HEK293 (cell line): ENCODE measurements at regions not wholly inside any gene's neighbourhood (a gene's known extent, or its start where the extent isn't known, plus 50 kb on each side); places are given as distances from the start of the nearest gene placed in this dataset.

Source experiments
- CTCF ChIA-PET: fragments of 350-600 bp; formaldehyde crosslinking; extraction: SDS; loops from one replicate; lab custom pipeline; 2021; ENCODE audit warnings: antibody characterized with exemption; lab: Yijun Ruan, JAX
- POLR2A ChIA-PET: fragments of 300-600 bp; formaldehyde crosslinking; extraction: SDS; loops from one replicate; lab custom pipeline; 2020; ENCODE audit warnings: antibody characterized with exemption, inconsistent platforms; lab: Yijun Ruan, JAX
- H3K27ac ChIP-seq: fragments of 200-500 bp; sonication (Bioruptor generic); 2 replicates; pipeline ENCODE4 v1.5.1; 2014; ENCODE audit warnings: low read depth, low read length, control low read depth, inconsistent platforms; ENCODE audit errors: extremely low read depth
- H3K36me3 ChIP-seq, 2 experiments: fragments of 200-500 bp in 1 of 2; sonication (Bioruptor generic) in 1 of 2; 1 replicate in 1 of 2; 2 replicates in 1 of 2; pipeline ENCODE4 v1.5.1; 2014 to 2017; ENCODE audit warnings: inconsistent platforms in 2 of 2, low read length in 2 of 2; ENCODE audit not compliant: control insufficient read depth in 2 of 2, insufficient read depth in 1 of 2
- H3K4me1 ChIP-seq: fragments of 200-500 bp; sonication (Bioruptor generic); 2 replicates; pipeline ENCODE4 v1.5.1; 2014; ENCODE audit warnings: mild to moderate bottlenecking, low read length, inconsistent platforms; ENCODE audit not compliant: control insufficient read depth, insufficient read depth
- H3K4me3 ChIP-seq: 2 replicates; pipeline ENCODE4 v1.5.1; 2011; ENCODE audit warnings: low read depth, mild to moderate bottlenecking, control low read depth, low read length, moderate library complexity
- H3K9me3 ChIP-seq: fragments of 200-500 bp; sonication (Bioruptor generic); 2 replicates; pipeline ENCODE4 v1.5.1; 2014; ENCODE audit warnings: low read depth, low read length, inconsistent platforms; ENCODE audit not compliant: control insufficient read depth, insufficient read depth
- KLF9 ChIP-seq: fragments of 450-650 bp; formaldehyde crosslinking; IDR thresholded peaks from 2 replicates; pipeline ENCODE4 v1.5.1; 2016; ENCODE audit warnings: missing biosample characterization, missing genetic modification characterization, low read depth
- OSR2 ChIP-seq: fragments of 450-650 bp; formaldehyde crosslinking; IDR thresholded peaks from 2 replicates; pipeline ENCODE4 v1.5.1; 2016; ENCODE audit warnings: missing biosample characterization, missing genetic modification characterization
- SETDB1 ChIP-seq: IDR thresholded peaks from one replicate; pipeline ENCODE4 v1.6.1; 2017; ENCODE audit warnings: mild to moderate bottlenecking, low read length, moderate library complexity, mixed read lengths; ENCODE audit not compliant: insufficient read length
- YY1 ChIP-seq: fragments of 450-650 bp; formaldehyde crosslinking; IDR thresholded peaks from 2 replicates; pipeline ENCODE4 v1.5.1; 2018; ENCODE audit warnings: missing biosample characterization, missing genetic modification characterization
- YY2 ChIP-seq: fragments of 450-650 bp; formaldehyde crosslinking; IDR thresholded peaks from 2 replicates; pipeline ENCODE4 v1.5.1; 2016; ENCODE audit warnings: missing biosample characterization, missing genetic modification characterization
- ZBTB1 ChIP-seq: fragments of 450-650 bp; formaldehyde crosslinking; IDR thresholded peaks from 2 replicates; pipeline ENCODE4 v1.5.1; 2016; ENCODE audit warnings: missing biosample characterization, missing genetic modification characterization
- ZNF146 ChIP-seq: fragments of 450-650 bp; formaldehyde crosslinking; IDR thresholded peaks from 2 replicates; pipeline ENCODE4 v1.5.1; 2016; ENCODE audit warnings: missing biosample characterization, missing genetic modification characterization
- ZNF174 ChIP-seq: fragments of 450-650 bp; formaldehyde crosslinking; IDR thresholded peaks from 2 replicates; pipeline ENCODE4 v1.5.0; 2017; ENCODE audit warnings: missing biosample characterization, mild to moderate bottlenecking, missing genetic modification characterization
- ZNF184 ChIP-seq: fragments of 450-650 bp; IDR thresholded peaks from 2 replicates; pipeline ENCODE4 v1.5.1; 2018; ENCODE audit warnings: missing biosample characterization, mild to moderate bottlenecking, missing genetic modification characterization
- ZNF221 ChIP-seq: fragments of 450-650 bp; formaldehyde crosslinking; IDR thresholded peaks from 2 replicates; pipeline ENCODE4 v1.5.1; 2017; ENCODE audit warnings: missing biosample characterization, missing genetic modification characterization, borderline replicate concordance
- ZNF24 ChIP-seq: fragments of 450-650 bp; formaldehyde crosslinking; IDR thresholded peaks from 2 replicates; pipeline ENCODE4 v1.5.1; 2016; ENCODE audit warnings: missing biosample characterization, missing genetic modification characterization
- ZNF501 ChIP-seq: fragments of 450-650 bp; formaldehyde crosslinking; IDR thresholded peaks from 2 replicates; pipeline ENCODE4 v1.5.1; 2016; ENCODE audit warnings: missing biosample characterization, missing genetic modification characterization
- ZNF621 ChIP-seq: fragments of 450-650 bp; formaldehyde crosslinking; IDR thresholded peaks from 2 replicates; pipeline ENCODE4 v1.5.1; 2017; ENCODE audit warnings: missing biosample characterization, missing genetic modification characterization
- ZNF768 ChIP-seq: fragments of 450-650 bp; formaldehyde crosslinking; IDR thresholded peaks from 2 replicates; pipeline ENCODE4 v1.5.1; 2018; ENCODE audit warnings: missing biosample characterization, mild to moderate bottlenecking, missing genetic modification characterization
- TF ChIP-seq, protein P1 (sequence below): fragments of 450-650 bp; formaldehyde crosslinking; IDR thresholded peaks from 2 replicates; pipeline ENCODE4 v1.5.1; 2016; ENCODE audit warnings: missing biosample characterization, missing genetic modification characterization
- TF ChIP-seq, protein P2 (sequence below): fragments of 450-650 bp; formaldehyde crosslinking; IDR thresholded peaks from 2 replicates; pipeline ENCODE4 v1.5.1; 2017; ENCODE audit warnings: missing biosample characterization, missing genetic modification characterization
- TF ChIP-seq, protein P3 (sequence below): fragments of 450-650 bp; formaldehyde crosslinking; IDR thresholded peaks from 2 replicates; pipeline ENCODE4 v1.5.1; 2016; ENCODE audit warnings: missing biosample characterization, missing genetic modification characterization
- TF ChIP-seq, protein P4 (sequence below): fragments of 450-650 bp; formaldehyde crosslinking; IDR thresholded peaks from 2 replicates; pipeline ENCODE4 v1.5.1; 2017; ENCODE audit warnings: missing biosample characterization, missing genetic modification characterization
- TF ChIP-seq, protein P5 (sequence below): fragments of 450-650 bp; formaldehyde crosslinking; IDR thresholded peaks from 2 replicates; pipeline ENCODE4 v1.5.1; 2016; ENCODE audit warnings: missing biosample characterization, missing genetic modification characterization, borderline replicate concordance
- TF ChIP-seq, protein P6 (sequence below): fragments of 450-650 bp; formaldehyde crosslinking; IDR thresholded peaks from 2 replicates; pipeline ENCODE4 v1.5.1; 2016; ENCODE audit warnings: missing biosample characterization, missing genetic modification characterization

DNA sequence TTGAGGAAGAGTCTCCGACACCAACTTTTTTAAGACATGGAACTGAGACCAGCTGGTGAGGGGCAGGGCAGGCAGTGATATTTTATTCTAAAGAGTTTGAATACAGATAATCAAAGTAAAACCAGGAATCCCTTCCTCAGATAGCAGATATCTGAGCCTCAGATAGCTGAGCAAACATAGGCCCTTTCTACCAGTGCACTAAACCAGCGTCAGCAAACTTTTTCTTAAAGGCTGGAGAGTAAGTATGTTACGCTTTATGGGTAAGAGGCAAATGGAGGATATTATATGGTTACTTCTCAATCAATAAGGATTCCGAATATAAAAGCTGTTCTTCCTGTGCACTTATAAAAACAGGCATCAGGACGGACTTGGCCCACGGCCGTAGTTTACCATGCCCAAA lies 73.9 kb downstream of the WNT5A start:
- Histone ChIP-seq H3K36me3 (no peaks in the 10 kb centered on the region), H3K4me3 (no peak overlapping the region), H3K4me1 (no peaks in the 10 kb centered on the region; the same call in 1 of the 2 replicates), H3K9me3 (no peaks in the 10 kb centered on the region), H3K27ac (no peak overlapping the region)
- ChIA-PET CTCF (no interaction called here), POLR2A (no interaction called here)
- TF ChIP-seq ZNF146 (tag by site-specific recombination) = no peak
- TF ChIP-seq ZNF174 = no peak
- TF ChIP-seq, protein P1, sequence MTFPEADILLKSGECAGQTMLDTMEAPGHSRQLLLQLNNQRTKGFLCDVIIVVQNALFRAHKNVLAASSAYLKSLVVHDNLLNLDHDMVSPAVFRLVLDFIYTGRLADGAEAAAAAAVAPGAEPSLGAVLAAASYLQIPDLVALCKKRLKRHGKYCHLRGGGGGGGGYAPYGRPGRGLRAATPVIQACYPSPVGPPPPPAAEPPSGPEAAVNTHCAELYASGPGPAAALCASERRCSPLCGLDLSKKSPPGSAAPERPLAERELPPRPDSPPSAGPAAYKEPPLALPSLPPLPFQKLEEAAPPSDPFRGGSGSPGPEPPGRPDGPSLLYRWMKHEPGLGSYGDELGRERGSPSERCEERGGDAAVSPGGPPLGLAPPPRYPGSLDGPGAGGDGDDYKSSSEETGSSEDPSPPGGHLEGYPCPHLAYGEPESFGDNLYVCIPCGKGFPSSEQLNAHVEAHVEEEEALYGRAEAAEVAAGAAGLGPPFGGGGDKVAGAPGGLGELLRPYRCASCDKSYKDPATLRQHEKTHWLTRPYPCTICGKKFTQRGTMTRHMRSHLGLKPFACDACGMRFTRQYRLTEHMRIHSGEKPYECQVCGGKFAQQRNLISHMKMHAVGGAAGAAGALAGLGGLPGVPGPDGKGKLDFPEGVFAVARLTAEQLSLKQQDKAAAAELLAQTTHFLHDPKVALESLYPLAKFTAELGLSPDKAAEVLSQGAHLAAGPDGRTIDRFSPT = no peak
- TF ChIP-seq ZNF501 (tag by site-specific recombination) = no peak
- TF ChIP-seq, protein P2, sequence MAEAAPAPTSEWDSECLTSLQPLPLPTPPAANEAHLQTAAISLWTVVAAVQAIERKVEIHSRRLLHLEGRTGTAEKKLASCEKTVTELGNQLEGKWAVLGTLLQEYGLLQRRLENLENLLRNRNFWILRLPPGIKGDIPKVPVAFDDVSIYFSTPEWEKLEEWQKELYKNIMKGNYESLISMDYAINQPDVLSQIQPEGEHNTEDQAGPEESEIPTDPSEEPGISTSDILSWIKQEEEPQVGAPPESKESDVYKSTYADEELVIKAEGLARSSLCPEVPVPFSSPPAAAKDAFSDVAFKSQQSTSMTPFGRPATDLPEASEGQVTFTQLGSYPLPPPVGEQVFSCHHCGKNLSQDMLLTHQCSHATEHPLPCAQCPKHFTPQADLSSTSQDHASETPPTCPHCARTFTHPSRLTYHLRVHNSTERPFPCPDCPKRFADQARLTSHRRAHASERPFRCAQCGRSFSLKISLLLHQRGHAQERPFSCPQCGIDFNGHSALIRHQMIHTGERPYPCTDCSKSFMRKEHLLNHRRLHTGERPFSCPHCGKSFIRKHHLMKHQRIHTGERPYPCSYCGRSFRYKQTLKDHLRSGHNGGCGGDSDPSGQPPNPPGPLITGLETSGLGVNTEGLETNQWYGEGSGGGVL (tag by site-specific recombination) = no peak
- no peak for TF ChIP-seq ZNF621 (tag by site-specific recombination)
- TF ChIP-seq ZBTB1 (tag by site-specific recombination) = no peak
- no peak for TF ChIP-seq SETDB1
- no peak for TF ChIP-seq ZNF184 (tag by site-specific recombination)
- no peak for TF ChIP-seq ZNF221 (tag by site-specific recombination)
- TF ChIP-seq, protein P3, sequence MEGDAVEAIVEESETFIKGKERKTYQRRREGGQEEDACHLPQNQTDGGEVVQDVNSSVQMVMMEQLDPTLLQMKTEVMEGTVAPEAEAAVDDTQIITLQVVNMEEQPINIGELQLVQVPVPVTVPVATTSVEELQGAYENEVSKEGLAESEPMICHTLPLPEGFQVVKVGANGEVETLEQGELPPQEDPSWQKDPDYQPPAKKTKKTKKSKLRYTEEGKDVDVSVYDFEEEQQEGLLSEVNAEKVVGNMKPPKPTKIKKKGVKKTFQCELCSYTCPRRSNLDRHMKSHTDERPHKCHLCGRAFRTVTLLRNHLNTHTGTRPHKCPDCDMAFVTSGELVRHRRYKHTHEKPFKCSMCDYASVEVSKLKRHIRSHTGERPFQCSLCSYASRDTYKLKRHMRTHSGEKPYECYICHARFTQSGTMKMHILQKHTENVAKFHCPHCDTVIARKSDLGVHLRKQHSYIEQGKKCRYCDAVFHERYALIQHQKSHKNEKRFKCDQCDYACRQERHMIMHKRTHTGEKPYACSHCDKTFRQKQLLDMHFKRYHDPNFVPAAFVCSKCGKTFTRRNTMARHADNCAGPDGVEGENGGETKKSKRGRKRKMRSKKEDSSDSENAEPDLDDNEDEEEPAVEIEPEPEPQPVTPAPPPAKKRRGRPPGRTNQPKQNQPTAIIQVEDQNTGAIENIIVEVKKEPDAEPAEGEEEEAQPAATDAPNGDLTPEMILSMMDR (tag by site-specific recombination) = no peak
- TF ChIP-seq YY1 (tag by site-specific recombination) = no peak
- TF ChIP-seq, protein P4, sequence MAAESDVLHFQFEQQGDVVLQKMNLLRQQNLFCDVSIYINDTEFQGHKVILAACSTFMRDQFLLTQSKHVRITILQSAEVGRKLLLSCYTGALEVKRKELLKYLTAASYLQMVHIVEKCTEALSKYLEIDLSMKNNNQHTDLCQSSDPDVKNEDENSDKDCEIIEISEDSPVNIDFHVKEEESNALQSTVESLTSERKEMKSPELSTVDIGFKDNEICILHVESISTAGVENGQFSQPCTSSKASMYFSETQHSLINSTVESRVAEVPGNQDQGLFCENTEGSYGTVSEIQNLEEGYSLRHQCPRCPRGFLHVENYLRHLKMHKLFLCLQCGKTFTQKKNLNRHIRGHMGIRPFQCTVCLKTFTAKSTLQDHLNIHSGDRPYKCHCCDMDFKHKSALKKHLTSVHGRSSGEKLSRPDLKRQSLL (tag by site-specific recombination) = no peak

DNA sequence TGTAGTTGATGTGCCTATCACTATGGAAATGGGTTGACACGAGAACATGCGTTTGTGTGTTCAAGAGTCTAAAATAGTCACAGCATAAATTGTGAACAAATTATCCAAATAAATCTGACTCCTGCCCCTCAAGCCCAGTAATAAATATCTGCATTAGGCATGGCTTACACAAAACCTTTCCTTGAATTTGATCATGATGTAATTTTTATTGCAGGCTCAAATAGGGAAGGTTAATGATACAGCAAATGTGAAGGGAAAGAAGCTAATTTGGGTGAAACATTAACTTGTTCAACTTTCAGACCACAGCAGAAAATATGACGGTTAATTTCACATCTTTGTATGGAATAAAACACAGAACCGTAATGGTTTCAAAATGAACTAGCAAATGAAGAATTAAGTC lies 74.6 kb downstream of the WNT5A start:
- Histone ChIP-seq H3K36me3 (no peaks in the 10 kb centered on the region), H3K4me3 (no peak overlapping the region), H3K9me3 (no peaks in the 10 kb centered on the region), H3K4me1 (no peaks in the 10 kb centered on the region; the same call in 1 of the 2 replicates), H3K27ac (no peak overlapping the region)
- CTCF ChIA-PET = no interaction called here
- POLR2A ChIA-PET = no interaction called here
- TF ChIP-seq YY2 (tag by site-specific recombination) (no peak), KLF9 (tag by site-specific recombination) (no peak), ZNF24 (no peak), ZNF768 (no peak), OSR2 (tag by site-specific recombination) (no peak)
- TF ChIP-seq, protein P5, sequence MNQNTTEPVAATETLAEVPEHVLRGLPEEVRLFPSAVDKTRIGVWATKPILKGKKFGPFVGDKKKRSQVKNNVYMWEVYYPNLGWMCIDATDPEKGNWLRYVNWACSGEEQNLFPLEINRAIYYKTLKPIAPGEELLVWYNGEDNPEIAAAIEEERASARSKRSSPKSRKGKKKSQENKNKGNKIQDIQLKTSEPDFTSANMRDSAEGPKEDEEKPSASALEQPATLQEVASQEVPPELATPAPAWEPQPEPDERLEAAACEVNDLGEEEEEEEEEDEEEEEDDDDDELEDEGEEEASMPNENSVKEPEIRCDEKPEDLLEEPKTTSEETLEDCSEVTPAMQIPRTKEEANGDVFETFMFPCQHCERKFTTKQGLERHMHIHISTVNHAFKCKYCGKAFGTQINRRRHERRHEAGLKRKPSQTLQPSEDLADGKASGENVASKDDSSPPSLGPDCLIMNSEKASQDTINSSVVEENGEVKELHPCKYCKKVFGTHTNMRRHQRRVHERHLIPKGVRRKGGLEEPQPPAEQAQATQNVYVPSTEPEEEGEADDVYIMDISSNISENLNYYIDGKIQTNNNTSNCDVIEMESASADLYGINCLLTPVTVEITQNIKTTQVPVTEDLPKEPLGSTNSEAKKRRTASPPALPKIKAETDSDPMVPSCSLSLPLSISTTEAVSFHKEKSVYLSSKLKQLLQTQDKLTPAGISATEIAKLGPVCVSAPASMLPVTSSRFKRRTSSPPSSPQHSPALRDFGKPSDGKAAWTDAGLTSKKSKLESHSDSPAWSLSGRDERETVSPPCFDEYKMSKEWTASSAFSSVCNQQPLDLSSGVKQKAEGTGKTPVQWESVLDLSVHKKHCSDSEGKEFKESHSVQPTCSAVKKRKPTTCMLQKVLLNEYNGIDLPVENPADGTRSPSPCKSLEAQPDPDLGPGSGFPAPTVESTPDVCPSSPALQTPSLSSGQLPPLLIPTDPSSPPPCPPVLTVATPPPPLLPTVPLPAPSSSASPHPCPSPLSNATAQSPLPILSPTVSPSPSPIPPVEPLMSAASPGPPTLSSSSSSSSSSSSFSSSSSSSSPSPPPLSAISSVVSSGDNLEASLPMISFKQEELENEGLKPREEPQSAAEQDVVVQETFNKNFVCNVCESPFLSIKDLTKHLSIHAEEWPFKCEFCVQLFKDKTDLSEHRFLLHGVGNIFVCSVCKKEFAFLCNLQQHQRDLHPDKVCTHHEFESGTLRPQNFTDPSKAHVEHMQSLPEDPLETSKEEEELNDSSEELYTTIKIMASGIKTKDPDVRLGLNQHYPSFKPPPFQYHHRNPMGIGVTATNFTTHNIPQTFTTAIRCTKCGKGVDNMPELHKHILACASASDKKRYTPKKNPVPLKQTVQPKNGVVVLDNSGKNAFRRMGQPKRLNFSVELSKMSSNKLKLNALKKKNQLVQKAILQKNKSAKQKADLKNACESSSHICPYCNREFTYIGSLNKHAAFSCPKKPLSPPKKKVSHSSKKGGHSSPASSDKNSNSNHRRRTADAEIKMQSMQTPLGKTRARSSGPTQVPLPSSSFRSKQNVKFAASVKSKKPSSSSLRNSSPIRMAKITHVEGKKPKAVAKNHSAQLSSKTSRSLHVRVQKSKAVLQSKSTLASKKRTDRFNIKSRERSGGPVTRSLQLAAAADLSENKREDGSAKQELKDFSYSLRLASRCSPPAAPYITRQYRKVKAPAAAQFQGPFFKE (tag by site-specific recombination) = no peak
- TF ChIP-seq, protein P6, sequence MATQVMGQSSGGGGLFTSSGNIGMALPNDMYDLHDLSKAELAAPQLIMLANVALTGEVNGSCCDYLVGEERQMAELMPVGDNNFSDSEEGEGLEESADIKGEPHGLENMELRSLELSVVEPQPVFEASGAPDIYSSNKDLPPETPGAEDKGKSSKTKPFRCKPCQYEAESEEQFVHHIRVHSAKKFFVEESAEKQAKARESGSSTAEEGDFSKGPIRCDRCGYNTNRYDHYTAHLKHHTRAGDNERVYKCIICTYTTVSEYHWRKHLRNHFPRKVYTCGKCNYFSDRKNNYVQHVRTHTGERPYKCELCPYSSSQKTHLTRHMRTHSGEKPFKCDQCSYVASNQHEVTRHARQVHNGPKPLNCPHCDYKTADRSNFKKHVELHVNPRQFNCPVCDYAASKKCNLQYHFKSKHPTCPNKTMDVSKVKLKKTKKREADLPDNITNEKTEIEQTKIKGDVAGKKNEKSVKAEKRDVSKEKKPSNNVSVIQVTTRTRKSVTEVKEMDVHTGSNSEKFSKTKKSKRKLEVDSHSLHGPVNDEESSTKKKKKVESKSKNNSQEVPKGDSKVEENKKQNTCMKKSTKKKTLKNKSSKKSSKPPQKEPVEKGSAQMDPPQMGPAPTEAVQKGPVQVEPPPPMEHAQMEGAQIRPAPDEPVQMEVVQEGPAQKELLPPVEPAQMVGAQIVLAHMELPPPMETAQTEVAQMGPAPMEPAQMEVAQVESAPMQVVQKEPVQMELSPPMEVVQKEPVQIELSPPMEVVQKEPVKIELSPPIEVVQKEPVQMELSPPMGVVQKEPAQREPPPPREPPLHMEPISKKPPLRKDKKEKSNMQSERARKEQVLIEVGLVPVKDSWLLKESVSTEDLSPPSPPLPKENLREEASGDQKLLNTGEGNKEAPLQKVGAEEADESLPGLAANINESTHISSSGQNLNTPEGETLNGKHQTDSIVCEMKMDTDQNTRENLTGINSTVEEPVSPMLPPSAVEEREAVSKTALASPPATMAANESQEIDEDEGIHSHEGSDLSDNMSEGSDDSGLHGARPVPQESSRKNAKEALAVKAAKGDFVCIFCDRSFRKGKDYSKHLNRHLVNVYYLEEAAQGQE (tag by site-specific recombination) = no peak
